Heart left ventricle (tissue), 16 donors: ENCODE measurements at regions not wholly inside any gene's neighbourhood (a gene's known extent, or its start where the extent isn't known, plus 50 kb on each side); places are given as distances from the start of the nearest gene placed in this dataset.

Source experiments
- ATAC-seq, 4 donors: fragments of 200-7000 bp; cut with Tn5 transposase; one replicate each; pipeline ENCODE4 v1.9.1; 2020 to 2022; ENCODE audit warnings: moderate library complexity in 4 of 4, mild to moderate bottlenecking in 3 of 4, moderate number of reproducible peaks in 1 of 4
- DNase-seq, 5 donors: peaks; one replicate each; pipeline ENCODE4 v3.0.0-alpha.2; 2020
- H3K27ac ChIP-seq, 12 donors: fragments of 200-600 bp; sonication (generic) in 4 of 12; one replicate each; pipeline versions ENCODE4 v1.5.0 to v1.8.0; 2016 to 2022; ENCODE audit warnings: mild to moderate bottlenecking in 2 of 12
- H3K27me3 ChIP-seq, 9 donors: fragments of 200-600 bp; sonication (generic) in 2 of 9; one replicate each; pipeline versions ENCODE4 v1.5.1 to v1.8.0; 2016 to 2022; ENCODE audit warnings: mild to moderate bottlenecking in 3 of 9
- H3K36me3 ChIP-seq, 9 donors: fragments of 200-600 bp; sonication (generic) in 2 of 9; one replicate each; pipeline versions ENCODE4 v1.5.0 to v1.8.0; 2018 to 2022; ENCODE audit warnings: mild to moderate bottlenecking in 2 of 9
- H3K4me1 ChIP-seq, 12 donors: fragments of 200-600 bp; sonication (generic) in 4 of 12; one replicate each; pipeline versions ENCODE4 v1.5.0 to v1.8.0; 2016 to 2022; ENCODE audit warnings: mild to moderate bottlenecking in 3 of 12
- H3K4me3 ChIP-seq, 12 donors: fragments of 200-600 bp; sonication (generic) in 4 of 12; one replicate each; pipeline versions ENCODE4 v1.5.0 to v1.8.0; 2017 to 2022; ENCODE audit warnings: mild to moderate bottlenecking in 9 of 12, moderate library complexity in 4 of 12
- H3K9me3 ChIP-seq, 12 donors: fragments of 200-600 bp; sonication (generic) in 4 of 12; one replicate each; pipeline versions ENCODE4 v1.5.0 to v1.8.0; 2016 to 2022; ENCODE audit warnings: mild to moderate bottlenecking in 1 of 12
- POLR2A ChIP-seq, 2 donors: fragments of 450-650 bp; IDR thresholded peaks; one replicate each; pipeline ENCODE4 v1.6.1; 2017; ENCODE audit warnings: antibody characterized with exemption in 2 of 2, mild to moderate bottlenecking in 2 of 2, moderate library complexity in 2 of 2
- WGBS, 4 donors: extraction: QIAGEN DNeasy Blood & Tissue Kit in 2 of 4; methylation state at CpG; one replicate each; pipeline versions ENCODE4 v1.1.5 to v1.1.7; 2013 to 2018; 5-methylcytosine and 5-hydroxymethylcytosine counted together
- intact Hi-C, 10 donors: fragments of 100-400 bp; cut with DNase I; formaldehyde crosslinking; loops; one replicate each; pipeline versions ENCODE4 v1.11.1 to v1.14.2; 2022
- TF ChIP-seq, protein P1 (sequence below), 12 donors: fragments of 200-600 bp; sonication (generic) in 4 of 12; IDR thresholded peaks; one replicate each; pipeline versions ENCODE4 v1.5.0 to v1.8.0; 2018 to 2022; ENCODE audit warnings: antibody characterized with exemption in 12 of 12, mild to moderate bottlenecking in 5 of 12
- donor health status: ischemic (EF 13 %, LVEDD 7.1; RV severe dilation, severe dysfunction).
- donor health status: healthy with polysubstance abuse.
- donor health status: DM: no; HTN: yes; CAD: no.
- donor health status: DM: no; HTN: no; CAD: no.
- donor health status: ischemic (EF 25% LVEDD 6.9; RV normal size, moderate dysfunction).
- donor health status: ischemic (EF 25% LVEDD 5.7; RV mildly dilated, moderate dysfunction).
- donor health status: healthy.
- donor health status: DM: yes; HTN: yes; CAD: no.
- donor health status: ischemic (EF 35%, LVEDD 5.7; RV mildly dilated, moderate dysfunction).
- donor health status: nonischemic (EF 11% LVEDD 7.7; RV severe dilation, severe dysfunction).
- donor health status: DM: yes; HTN: yes; CAD: no.
- donor health status: PGD.
- donor health status: ischemic (EF 29% LVEDD 5.4; RV normal size, mild dysfunction).
- donor health status: nonischemic (EF 23%, LVEDD 6.1; RV moderate dilation, normal function).

DNA sequence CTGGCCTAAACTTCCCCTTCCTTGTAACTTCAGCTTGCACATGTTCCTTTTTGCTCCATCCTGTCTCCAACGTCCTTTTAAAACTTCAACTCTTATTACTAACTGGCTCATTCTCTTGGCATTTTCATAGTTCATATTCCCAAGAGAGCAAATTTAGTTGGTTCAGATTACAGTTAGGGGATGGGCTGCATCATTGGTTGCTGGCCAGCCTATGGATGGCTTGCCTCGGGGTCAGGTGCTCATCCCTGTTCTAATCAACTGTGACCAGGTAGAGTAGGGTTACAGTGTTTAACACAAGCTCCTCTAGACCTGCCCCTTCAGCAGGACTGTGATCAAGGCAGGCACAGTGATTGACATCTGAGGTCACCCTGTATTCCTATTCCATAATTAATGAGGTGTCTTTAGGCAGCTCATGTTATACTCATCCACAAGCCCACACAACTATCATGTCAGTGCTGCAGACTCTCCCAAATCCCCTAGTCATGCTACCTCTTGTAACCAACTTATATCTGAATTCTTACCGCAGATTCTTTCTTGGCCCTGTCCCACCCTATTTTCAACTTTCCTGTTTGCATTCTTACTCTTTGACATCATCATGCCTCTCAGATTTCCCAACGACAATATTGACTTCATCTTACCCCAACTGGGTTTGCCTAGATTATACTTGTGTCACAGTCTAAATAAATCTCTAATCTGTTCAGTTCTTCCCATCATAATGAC is 293.3 kb downstream of the MTX2 start:
- H3K4me3 ChIP-seq, result no peak overlapping the region
- no peaks in the 10 kb centered on the region for H3K9me3 ChIP-seq
- no peak for DNase-seq
- no peak for ATAC-seq
- intact Hi-C loops, result loop anchor here in 2 of 10 donors (5.0 kb wide), 2 partner anchors 70 to 75 kb away; no protein-coding TSS in a partner anchor
- no peaks in the 10 kb centered on the region for H3K36me3 ChIP-seq
- peaks cover 0 to 39% (median 14%) of the 10 kb centered on the region in 9 donors for H3K27me3 ChIP-seq
- no peak overlapping the region for H3K27ac ChIP-seq
- 63 to 71% (median 67%) methylated on average over 4 of the region's 4 CpGs for WGBS, 4 donors
- TF ChIP-seq, protein P1, sequence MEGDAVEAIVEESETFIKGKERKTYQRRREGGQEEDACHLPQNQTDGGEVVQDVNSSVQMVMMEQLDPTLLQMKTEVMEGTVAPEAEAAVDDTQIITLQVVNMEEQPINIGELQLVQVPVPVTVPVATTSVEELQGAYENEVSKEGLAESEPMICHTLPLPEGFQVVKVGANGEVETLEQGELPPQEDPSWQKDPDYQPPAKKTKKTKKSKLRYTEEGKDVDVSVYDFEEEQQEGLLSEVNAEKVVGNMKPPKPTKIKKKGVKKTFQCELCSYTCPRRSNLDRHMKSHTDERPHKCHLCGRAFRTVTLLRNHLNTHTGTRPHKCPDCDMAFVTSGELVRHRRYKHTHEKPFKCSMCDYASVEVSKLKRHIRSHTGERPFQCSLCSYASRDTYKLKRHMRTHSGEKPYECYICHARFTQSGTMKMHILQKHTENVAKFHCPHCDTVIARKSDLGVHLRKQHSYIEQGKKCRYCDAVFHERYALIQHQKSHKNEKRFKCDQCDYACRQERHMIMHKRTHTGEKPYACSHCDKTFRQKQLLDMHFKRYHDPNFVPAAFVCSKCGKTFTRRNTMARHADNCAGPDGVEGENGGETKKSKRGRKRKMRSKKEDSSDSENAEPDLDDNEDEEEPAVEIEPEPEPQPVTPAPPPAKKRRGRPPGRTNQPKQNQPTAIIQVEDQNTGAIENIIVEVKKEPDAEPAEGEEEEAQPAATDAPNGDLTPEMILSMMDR (IDR thresholded peaks at IDR 0.05), result no peak
- no peak for TF ChIP-seq POLR2A (IDR thresholded peaks at IDR 0.05)
- no peaks in the 10 kb centered on the region for H3K4me1 ChIP-seq

DNA sequence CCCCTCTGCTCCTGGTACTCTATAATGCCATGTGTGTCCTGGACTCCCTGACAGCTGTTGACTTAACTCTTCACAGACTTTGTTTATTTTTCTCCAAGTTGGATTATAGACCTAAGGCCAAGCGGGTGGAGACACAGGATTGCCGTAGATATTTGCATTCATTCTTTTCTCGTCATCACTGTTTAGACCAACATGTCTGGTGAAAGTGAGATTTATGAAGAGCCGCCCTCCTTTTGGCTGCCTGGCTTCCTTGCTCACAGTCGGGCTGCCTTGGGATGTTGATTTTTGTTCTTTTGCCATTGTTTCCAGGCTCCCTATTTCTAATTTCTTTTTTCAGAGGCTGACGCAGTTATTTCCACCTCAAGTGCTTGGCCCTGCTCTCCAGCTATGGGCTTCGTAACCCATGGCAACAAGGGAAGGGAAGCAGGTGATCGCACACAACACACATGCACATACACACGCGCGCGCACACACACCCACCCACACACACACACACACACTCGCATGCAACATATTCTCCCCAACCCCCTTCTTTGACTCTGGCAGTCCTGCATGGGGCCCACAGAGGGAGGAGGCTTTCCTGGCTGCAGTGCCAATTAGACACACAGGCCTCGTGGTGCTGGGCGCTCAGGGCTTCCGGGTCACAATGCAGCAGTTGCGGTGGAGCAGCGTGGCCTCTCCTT is 296.5 kb downstream of the MTX2 start:
- Histone ChIP-seq H3K27me3 (peaks cover 0 to 51% (median 9%) of the 10 kb centered on the region in 9 donors), H3K9me3 (no peaks in the 10 kb centered on the region), H3K4me3 (no peak overlapping the region), H3K4me1 (no peaks in the 10 kb centered on the region), H3K27ac (no peak overlapping the region), H3K36me3 (no peaks in the 10 kb centered on the region)
- intact Hi-C loops, result no loop called here
- TF ChIP-seq, protein P1 (IDR thresholded peaks at IDR 0.05), result no peak
- no peak for TF ChIP-seq POLR2A (IDR thresholded peaks at IDR 0.05)
- 76 to 84% (median 80%) methylated on average over 18 of the region's 18 CpGs for WGBS, 4 donors
- ATAC-seq, result no peak
- peak in 1 of 5 donors; percentile 54 for DNase-seq

DNA sequence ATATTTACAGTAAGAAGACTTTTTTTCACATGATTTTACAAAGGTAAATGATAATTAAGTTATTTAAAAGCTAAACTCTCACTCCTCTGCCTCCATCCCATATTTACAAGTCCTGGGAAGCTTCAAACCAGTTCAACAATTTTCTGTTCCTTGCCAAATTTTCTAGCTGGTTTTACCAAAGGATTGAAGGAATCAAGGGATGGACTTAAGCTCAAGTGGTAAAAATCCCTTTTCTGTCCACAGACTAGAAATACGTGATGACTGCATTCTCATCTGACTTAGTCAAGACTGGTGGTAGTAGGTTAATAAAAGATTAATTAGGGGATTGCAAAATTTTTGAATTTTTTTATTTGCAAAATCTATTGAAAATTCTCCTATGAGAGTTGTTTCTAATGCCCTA is 297.3 kb downstream of the MTX2 start:
- ATAC-seq, result no peak
- DNase-seq, result no peak
- H3K36me3 ChIP-seq, result no peaks in the 10 kb centered on the region
- WGBS, 4 donors, result 97 to 99% (median 98%) methylated on average over 1 of the region's 1 CpG
- H3K4me1 ChIP-seq, result no peaks in the 10 kb centered on the region
- TF ChIP-seq POLR2A (IDR thresholded peaks at IDR 0.05), result no peak
- TF ChIP-seq, protein P1 (IDR thresholded peaks at IDR 0.05), result no peak
- H3K9me3 ChIP-seq, result no peaks in the 10 kb centered on the region
- H3K4me3 ChIP-seq, result no peak overlapping the region
- no peak overlapping the region for H3K27ac ChIP-seq
- peaks cover 0 to 49% (median 9%) of the 10 kb centered on the region in 9 donors for H3K27me3 ChIP-seq
- intact Hi-C loops, result no loop called here

DNA sequence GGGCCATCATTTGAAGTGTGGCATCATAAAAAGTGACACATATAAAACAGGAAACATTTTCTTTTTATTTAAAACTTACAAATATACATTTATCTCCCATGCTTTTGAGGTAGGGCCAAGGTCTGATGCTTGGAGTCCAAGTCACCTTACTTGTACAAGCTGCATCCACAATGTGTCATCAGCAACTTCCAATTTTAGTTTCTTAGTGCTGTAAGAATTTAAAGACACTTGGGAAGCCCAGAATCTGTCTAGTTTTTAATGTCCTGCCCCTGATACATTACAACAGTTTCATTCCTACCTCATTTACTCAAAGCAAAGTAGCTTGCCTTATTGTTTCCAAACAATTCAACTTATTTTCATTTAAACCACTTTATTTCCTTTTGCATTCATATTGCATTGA is 297.7 kb downstream of the MTX2 start:
- Histone ChIP-seq H3K27me3 (peaks cover 0 to 45% (median 9%) of the 10 kb centered on the region in 9 donors), H3K4me1 (no peaks in the 10 kb centered on the region), H3K27ac (no peak overlapping the region), H3K4me3 (no peak overlapping the region), H3K36me3 (no peaks in the 10 kb centered on the region), H3K9me3 (no peaks in the 10 kb centered on the region)
- ATAC-seq, result no peak
- intact Hi-C loops, result no loop called here
- TF ChIP-seq, protein P1 (IDR thresholded peaks at IDR 0.05), result no peak
- TF ChIP-seq POLR2A (IDR thresholded peaks at IDR 0.05), result no peak
- no peak for DNase-seq
